Colonic mucosa (tissue), 4 donors: ENCODE measurements at regions not wholly inside any gene's neighbourhood (a gene's known extent, or its start where the extent isn't known, plus 50 kb on each side); places are given as distances from the start of the nearest gene placed in this dataset.

Source experiments
- DNase-seq: peaks from one replicate; pipeline ENCODE4 v3.0.0-alpha.2; 2020
- H3K27ac ChIP-seq: fragments of 200-600 bp; one replicate; pipeline ENCODE4 v1.8.0; 2021
- H3K27me3 ChIP-seq: fragments of 200-600 bp; one replicate; pipeline ENCODE4 v1.8.0; 2021
- H3K36me3 ChIP-seq: fragments of 200-600 bp; one replicate; pipeline ENCODE4 v1.8.0; 2021
- H3K4me1 ChIP-seq: fragments of 200-600 bp; one replicate; pipeline ENCODE4 v1.8.0; 2021; ENCODE audit warnings: mild to moderate bottlenecking
- H3K4me3 ChIP-seq: fragments of 200-600 bp; one replicate; pipeline ENCODE4 v1.8.0; 2021
- H3K9ac ChIP-seq, 2 donors: one replicate each; pipeline ENCODE4 v1.7.0; 2013; ENCODE audit warnings: control low read depth in 2 of 2, low read depth in 2 of 2, low read length in 2 of 2
- H3K9me3 ChIP-seq: fragments of 200-600 bp; one replicate; pipeline ENCODE4 v1.8.0; 2021
- intact Hi-C: fragments of 100-400 bp; cut with DNase I; formaldehyde crosslinking; loops from one replicate; pipeline ENCODE4 v1.14.1; 2022
- TF ChIP-seq, protein P1 (sequence below): fragments of 200-600 bp; IDR thresholded peaks from one replicate; pipeline ENCODE4 v1.8.0; 2022; ENCODE audit warnings: antibody characterized with exemption, mild to moderate bottlenecking
- donor health status: healthy.
- donor health status: DM: no; HTN: no; CAD: no.
- donor health status: DM: no; HTN: no; CAD: no.

DNA sequence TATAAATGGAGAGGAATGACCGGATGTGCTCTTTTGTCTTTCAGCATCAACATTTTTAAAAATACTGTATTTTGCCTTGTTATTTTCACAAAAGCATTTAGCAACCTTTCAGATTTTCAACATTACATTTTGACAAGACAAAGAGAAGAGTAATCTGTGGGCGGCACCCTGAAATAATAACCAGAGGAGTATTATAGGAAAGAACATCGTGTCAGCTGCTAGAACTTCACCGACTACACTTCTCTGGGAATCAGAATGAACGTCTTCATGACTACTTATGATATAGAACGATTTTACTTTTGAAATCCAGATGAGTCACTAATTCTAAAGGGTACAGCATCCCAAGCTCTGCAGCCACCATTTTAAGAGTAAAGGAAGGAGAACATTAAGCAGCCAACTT, 531.5 kb upstream of the FRG1 start:
- no peak for DNase-seq
- Histone ChIP-seq H3K4me1 (no peaks in the 10 kb centered on the region), H3K9me3 (no peaks in the 10 kb centered on the region), H3K27me3 (no peaks in the 10 kb centered on the region), H3K4me3 (no peak overlapping the region), H3K9ac (no peak overlapping the region), H3K36me3 (no peaks in the 10 kb centered on the region), H3K27ac (no peak overlapping the region)
- intact Hi-C loops = no loop called here
- TF ChIP-seq, protein P1, sequence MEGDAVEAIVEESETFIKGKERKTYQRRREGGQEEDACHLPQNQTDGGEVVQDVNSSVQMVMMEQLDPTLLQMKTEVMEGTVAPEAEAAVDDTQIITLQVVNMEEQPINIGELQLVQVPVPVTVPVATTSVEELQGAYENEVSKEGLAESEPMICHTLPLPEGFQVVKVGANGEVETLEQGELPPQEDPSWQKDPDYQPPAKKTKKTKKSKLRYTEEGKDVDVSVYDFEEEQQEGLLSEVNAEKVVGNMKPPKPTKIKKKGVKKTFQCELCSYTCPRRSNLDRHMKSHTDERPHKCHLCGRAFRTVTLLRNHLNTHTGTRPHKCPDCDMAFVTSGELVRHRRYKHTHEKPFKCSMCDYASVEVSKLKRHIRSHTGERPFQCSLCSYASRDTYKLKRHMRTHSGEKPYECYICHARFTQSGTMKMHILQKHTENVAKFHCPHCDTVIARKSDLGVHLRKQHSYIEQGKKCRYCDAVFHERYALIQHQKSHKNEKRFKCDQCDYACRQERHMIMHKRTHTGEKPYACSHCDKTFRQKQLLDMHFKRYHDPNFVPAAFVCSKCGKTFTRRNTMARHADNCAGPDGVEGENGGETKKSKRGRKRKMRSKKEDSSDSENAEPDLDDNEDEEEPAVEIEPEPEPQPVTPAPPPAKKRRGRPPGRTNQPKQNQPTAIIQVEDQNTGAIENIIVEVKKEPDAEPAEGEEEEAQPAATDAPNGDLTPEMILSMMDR = no peak

DNA sequence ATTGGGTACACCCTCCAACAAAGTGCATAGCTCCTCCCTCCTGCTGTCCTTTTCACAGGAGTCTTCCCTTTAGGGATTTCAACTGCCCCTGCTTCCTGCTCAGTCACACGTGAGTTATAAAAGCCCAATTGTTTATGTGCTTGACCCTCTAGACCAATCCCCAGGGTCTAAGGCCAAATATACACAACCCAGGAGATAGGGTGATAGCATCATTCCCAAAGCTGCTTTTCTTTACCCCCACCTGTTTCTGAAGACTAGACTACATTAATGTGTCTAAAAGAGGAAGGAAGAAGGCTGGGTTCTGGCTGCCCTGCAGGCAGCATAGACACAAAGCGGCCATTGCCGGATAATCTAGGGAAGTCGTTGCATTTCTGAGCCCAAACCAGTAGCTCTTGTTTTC, 526.7 kb upstream of the FRG1 start:
- TF ChIP-seq, protein P1 = no peak
- no peak for DNase-seq

DNA sequence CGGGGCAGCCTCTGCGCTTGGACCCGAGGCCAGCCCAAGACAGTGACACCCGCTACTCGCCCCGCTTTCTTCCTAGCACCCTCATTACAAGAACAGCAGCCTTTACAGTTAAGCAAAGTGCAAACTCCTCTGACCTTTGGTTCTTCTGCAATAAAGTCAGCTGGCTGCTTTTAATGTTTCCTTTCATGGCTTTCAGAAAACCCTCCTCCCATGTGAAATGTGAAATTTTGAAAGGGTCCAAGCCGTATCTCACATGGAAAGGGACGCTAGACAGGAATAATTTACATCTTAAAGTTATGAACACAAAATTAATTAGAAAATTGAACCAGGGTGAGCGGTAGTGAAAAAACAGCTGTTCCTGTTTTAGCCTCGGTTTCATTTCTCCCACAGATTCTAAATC, 520.1 kb upstream of the FRG1 start:
- Histone ChIP-seq H3K9me3 (no peaks in the 10 kb centered on the region), H3K27ac (no peak overlapping the region), H3K27me3 (no peaks in the 10 kb centered on the region), H3K4me1 (no peaks in the 10 kb centered on the region), H3K36me3 (no peaks in the 10 kb centered on the region), H3K4me3 (no peak overlapping the region), H3K9ac (no peak overlapping the region)
- intact Hi-C loops = no loop called here
- no peak for DNase-seq
- TF ChIP-seq, protein P1 = no peak

More for the DNA sequence above, 526.7 kb upstream of the FRG1 start:
- Histone ChIP-seq H3K27ac (no peak overlapping the region), H3K9me3 (no peaks in the 10 kb centered on the region), H3K9ac (no peak overlapping the region), H3K36me3 (no peaks in the 10 kb centered on the region), H3K4me3 (no peak overlapping the region), H3K4me1 (no peaks in the 10 kb centered on the region), H3K27me3 (no peaks in the 10 kb centered on the region)
- intact Hi-C loops = no loop called here

DNA sequence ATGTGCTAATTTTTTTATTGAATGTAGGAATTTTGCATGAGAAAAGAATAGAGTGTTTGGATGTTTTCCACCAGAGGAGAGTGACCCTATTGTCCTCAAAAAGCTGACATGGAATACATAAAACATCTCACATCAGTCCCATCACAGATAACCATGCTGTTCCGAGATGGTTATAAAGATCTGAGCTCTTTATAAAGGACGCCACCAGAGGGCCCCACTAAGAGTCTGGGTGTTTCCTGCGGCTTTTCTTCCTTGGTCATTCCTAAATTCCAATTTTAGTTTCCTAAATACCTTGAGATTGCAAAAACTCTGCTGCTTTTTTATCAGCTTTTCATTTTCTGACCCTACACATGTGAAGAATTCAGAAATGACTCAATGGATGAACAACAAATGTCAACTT, 504.5 kb upstream of the FRG1 start:
- H3K9ac ChIP-seq = no peak overlapping the region
- TF ChIP-seq, protein P1 = no peak
- no peak for DNase-seq

DNA sequence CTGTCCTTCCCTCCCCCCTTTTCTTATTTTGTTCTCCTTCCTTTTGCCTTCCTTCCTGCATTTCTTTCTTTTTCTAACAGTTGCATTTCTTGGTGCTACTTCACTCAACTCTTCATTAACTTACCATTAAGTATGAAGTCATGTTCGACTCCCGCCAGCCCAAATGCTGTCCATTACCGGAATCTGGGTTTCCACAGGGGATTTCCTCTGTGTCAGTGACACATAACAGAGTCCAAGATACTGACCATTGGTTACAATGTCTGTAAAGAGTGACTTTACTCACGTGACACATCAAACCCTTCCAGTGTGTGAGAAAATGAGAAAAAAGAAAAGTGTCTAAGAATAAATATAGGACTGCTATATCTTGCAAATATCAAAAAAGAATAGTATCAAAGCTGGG, 500.0 kb upstream of the FRG1 start:
- H3K9me3 ChIP-seq = no peaks in the 10 kb centered on the region
- TF ChIP-seq, protein P1 = no peak

More for the DNA sequence above, 504.5 kb upstream of the FRG1 start:
- H3K36me3 ChIP-seq = no peaks in the 10 kb centered on the region
- H3K27me3 ChIP-seq = no peaks in the 10 kb centered on the region
- H3K4me1 ChIP-seq = no peaks in the 10 kb centered on the region
- intact Hi-C loops = loop anchor here (5.0 kb wide), 1 partner anchor 356 kb away; no protein-coding TSS in a partner anchor
- no peak overlapping the region for H3K27ac ChIP-seq
- no peak overlapping the region for H3K4me3 ChIP-seq
- H3K9me3 ChIP-seq = no peaks in the 10 kb centered on the region

DNA sequence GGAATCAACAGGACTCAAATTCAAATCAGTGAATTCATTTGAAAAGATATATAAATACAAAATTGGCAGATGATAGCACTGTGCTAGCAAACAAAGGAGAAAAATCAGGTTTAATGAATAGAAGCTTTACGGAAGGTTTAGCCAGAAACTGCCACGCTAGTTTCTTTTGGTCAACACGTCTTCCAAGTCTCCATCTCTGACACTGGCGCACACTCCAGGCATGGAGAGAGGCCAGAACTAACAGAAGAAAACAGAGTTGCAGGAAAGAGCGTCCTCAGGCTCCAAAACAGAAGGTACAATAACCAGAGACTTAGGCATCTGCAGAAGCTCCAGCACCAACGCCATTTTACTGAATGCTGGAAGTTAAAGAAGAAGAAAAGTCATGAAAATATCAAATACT, 497.3 kb upstream of the FRG1 start:
- H3K27me3 ChIP-seq = no peaks in the 10 kb centered on the region
- H3K4me1 ChIP-seq = no peaks in the 10 kb centered on the region
- no peak overlapping the region for H3K9ac ChIP-seq
- H3K36me3 ChIP-seq = no peaks in the 10 kb centered on the region
- H3K9me3 ChIP-seq = no peaks in the 10 kb centered on the region
- H3K27ac ChIP-seq = no peak overlapping the region
- TF ChIP-seq, protein P1 = no peak
- no peak for DNase-seq
- intact Hi-C loops = no loop called here
- H3K4me3 ChIP-seq = no peak overlapping the region

More for the DNA sequence above, 500.0 kb upstream of the FRG1 start:
- Histone ChIP-seq H3K4me1 (no peaks in the 10 kb centered on the region), H3K27ac (no peak overlapping the region), H3K36me3 (no peaks in the 10 kb centered on the region), H3K9ac (no peak overlapping the region), H3K4me3 (no peak overlapping the region), H3K27me3 (no peaks in the 10 kb centered on the region)
- DNase-seq = no peak
- intact Hi-C loops = no loop called here
